ENCODE measurements at regions not wholly inside any gene's neighbourhood (a gene's known extent, or its start where the extent isn't known, plus 50 kb on each side); places are given as distances from the start of the nearest gene placed in this dataset.

GRCh38 chr2:126990605-126991532 is 92.2 kb downstream of the TEX51 start:
- DNase-seq (ENCODE audit: low read depth), result no peak
- no peak for TF ChIP-seq CTCF (IDR thresholded peaks at IDR 0.05; ENCODE audit: insufficient read depth, low read depth, low read length)
- H3K4me3 ChIP-seq (ENCODE audit: low read depth, low read length), result no peak overlapping the region

- no peak for TF ChIP-seq CTCF (IDR thresholded peaks at IDR 0.05; ENCODE audit: insufficient read depth, low read depth, low read length)
- no peak overlapping the region for H3K4me3 ChIP-seq (ENCODE audit: low read depth, low read length)
- DNase-seq (ENCODE audit: low read depth), result no peak
Measured at GRCh38 chr2:126994340-126994777, 95.7 kb downstream of the TEX51 start.

- no peak overlapping the region for H3K4me3 ChIP-seq (ENCODE audit: low read depth, low read length)
- DNase-seq (ENCODE audit: low read depth), result no peak
- TF ChIP-seq CTCF (IDR thresholded peaks at IDR 0.05; ENCODE audit: insufficient read depth, low read depth, low read length), result no peak
Measured at GRCh38 chr2:126995621-126996377, 97.1 kb downstream of the TEX51 start.

GRCh38 chr2:126996378-126996699 is 97.6 kb downstream of the TEX51 start:
- no peak overlapping the region for H3K4me3 ChIP-seq (ENCODE audit: low read depth, low read length)
- no peak for DNase-seq (ENCODE audit: low read depth)
- no peak for TF ChIP-seq CTCF (IDR thresholded peaks at IDR 0.05; ENCODE audit: insufficient read depth, low read depth, low read length)
